ENCODE measurements at regions not wholly inside any gene's neighbourhood (a gene's known extent, or its start where the extent isn't known, plus 50 kb on each side); places are given as distances from the start of the nearest gene placed in this dataset.

DNA sequence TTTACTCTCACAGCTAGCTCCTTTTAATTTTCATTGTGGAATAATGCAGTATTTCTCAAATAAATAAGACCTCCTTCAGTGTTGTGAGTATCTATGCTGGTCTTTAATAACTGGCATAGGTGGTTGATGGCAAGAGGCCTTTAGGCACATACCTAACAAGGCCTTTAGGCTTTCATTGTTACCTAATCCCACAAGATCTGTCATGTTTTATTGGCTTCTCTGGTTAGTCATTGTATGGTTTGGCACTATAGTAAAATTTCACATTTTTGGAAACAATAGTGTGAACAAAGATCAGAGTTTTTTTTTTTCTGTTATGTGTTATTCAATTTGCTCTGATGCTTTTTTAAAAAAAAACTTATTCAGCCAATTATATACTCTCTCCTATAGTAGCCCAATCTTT, 89.8 kb upstream of the NEUROD1 start:
- no peak for DNase-seq (ENCODE audit: low spot score)

DNA sequence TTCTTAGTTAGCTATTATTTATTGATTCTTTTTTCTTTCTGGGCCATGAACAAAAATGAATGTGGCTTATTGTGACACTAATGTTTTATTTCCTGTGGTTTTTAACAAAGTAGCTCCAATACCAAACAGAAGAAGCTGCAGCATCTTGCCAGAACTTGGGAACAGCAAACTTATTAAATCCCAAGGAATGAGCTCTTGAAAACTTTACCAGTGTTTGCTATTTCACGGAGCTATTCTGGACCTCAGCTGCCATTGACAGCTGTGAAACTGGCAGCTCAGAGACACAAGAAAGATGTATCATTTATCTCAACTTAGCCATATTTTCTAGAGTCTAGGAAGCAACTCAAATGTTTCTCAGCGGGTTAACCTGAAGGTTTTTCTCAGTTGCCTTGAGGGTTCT, 91.0 kb upstream of the NEUROD1 start:
- no peak for DNase-seq (ENCODE audit: low spot score)

DNA sequence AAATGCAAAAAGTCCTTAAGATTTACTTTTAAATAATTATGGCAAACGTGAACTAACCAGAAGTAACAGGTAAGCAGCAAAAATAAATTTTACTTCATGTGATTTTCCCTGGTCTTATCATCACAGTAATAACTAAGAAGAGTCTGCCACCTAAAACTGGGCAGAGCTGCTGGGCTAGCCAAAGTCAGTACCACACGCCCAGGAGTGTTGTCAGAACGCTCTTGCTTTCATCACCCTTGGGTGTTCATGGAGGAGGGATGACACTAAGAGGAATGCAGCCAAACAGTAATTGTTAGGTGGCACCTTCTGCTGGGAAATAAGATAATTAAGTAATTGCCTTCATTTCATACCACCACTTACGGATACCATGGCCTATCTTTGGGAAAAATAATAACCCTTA, 92.0 kb upstream of the NEUROD1 start:
- DNase-seq (ENCODE audit: low spot score), result no peak

DNA sequence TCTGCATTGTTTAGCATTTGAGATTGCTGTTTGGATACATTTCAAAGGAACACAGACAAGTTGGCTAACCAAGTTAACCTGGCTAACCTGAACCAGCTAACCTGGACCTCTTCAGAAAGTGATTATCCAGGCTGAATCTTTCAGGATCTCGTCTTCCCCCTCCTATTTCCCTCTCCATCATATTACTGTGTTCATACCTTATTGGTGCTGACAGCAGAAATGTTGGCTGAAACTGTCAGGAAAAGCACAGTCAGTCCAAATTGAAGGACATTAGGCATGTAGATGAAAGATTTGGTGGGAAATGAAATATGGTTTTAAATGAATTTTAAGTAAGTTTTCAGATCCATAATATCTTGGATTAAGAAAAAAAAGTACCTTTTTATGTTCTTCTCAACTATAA, 92.5 kb upstream of the NEUROD1 start:
- no peak for DNase-seq (ENCODE audit: low spot score)

DNA sequence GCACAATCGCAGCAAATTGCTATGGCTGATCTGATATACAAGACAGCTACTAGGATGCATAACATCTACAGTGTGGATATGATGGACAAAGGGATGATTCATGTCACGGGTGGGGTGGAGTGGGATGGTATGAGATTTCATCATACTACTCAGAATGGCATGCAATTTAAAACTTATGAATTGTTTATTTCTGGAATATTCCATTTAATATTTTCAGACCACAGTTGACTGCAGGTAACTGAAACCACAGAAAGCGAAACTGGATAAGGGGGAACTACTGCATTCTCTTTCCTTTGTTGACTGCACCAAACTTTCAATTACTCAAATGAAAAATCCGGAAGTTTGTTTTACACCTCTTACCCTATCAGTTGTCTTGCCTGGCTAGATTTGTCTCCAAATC, 94.4 kb upstream of the NEUROD1 start:
- no peak for DNase-seq (ENCODE audit: low spot score)

DNA sequence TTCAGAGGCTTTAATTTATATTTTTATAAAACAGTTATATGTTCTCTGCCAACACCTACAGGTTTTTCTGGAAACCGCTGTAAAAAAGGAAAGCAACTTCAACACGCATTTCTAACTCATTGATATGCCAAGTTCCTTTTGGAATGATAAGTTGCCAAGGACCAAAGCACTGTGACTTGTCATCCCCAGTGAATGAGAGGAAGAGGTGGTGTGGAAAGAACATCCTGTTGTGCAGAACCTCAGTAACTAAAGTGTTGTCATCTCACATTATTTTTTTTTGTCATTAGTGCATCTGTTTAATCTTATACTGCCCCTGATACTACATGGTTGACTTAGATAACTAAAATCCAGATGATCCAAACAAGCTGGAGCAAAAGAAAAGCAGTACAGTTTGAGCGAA, 96.0 kb upstream of the NEUROD1 start:
- DNase-seq (ENCODE audit: low spot score), result no peak

DNA sequence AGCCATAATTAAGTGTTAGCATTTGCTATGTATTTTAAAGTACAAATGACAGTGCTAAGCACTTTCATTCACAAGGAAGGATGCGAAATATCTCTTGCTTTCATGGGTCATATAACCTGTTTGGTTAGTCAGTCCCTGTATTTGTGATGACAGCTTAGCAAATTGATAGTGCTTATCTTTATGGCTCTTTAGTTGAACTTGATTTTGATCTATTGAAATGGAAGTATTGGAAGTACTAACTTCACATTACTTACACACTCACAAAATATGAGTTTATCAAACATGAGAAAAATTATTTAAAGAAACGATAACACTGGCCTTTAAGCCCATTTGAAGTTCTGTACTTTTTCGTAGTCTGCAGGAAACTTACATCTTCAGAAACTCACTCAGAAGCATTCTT, 97.4 kb upstream of the NEUROD1 start:
- DNase-seq (ENCODE audit: low spot score), result no peak

DNA sequence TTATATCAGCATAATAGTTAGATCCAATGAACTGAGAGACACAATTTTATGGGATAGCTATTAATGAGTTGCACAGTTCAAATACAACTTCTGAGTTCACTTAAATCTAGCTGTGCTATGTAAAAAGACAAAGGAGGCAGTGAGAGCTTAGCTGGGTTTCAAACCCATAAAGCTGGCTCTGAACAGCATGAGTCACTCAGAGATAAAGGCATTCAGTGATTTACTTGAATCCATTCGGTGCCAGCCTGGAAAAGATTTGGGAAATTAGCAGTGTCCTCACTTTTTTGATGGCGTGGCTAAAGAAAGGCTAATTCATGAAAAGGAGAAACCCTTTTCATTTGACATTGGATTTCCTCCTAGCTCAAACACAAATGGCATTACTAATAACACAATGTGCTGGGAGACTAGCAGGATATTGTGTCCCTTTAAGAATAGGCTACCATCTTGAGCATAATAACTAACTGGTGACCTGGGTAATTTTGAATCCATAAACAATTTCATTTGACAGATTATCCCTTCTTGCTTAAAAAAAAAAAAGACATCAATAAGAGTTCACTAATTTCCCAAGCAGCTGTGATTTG, 98.4 kb upstream of the NEUROD1 start:
- no peak for DNase-seq (ENCODE audit: low spot score)

DNA sequence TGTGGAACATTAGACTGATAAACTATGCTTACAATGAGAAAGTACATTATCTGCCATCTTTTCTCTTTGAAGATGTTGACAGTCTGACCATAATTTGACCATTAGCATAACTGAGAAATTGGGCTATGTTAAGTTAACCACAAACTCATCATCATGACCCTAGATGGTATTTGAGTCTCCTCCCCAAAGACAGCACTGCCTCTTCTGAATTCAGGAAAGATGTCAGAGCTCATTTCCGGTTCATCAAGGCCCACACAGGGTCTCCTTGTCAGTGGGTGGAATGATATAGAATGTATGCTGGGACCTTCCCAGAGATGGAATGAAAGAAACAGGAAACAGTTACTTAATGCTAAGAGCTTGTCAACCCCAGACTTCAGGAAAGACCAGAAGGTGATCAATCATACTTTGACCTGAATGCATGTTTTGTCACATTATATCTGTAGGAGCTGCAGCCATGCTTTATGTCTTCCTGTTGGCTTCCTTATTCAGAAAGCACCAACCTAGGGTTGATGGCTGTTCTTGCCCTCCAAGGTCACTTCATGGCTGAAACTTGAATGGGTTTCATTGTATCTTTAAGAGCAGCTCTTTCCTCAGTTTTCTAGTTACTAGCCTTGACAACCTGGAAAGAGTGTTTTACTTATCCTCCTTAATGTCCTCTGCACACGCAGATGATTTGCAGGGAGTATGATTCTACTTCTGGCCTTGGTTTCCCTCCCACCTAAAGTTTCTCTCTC, 99.1 kb upstream of the NEUROD1 start:
- DNase-seq (ENCODE audit: low spot score), result no peak

DNA sequence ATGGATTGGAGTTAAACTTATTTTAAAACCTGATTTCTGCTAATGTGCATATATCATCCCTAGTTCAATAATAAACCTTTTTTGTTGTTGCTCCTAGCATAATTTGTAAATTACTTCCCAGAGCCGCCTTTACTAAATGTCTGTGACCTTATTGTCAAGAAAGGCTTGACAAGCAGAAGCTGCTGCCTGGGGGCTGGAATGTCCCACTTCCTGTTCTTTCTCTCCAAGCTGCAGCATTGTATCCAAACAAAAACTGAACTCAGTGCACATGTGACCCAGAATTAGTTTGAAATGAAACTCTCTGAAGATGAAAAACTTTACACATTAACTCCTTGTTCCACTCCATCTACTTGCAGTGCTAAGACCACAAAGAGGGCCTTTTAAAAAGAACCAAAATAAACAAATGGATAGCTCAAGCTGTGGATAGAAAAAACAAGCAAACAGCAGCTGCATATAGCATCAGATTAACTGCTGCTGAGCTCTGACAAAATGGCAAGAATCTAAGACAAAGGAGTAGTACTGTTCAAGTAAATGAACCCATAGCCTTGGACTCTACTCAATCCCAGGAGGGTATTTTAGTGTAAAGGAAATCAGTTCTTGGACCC, 99.8 kb upstream of the NEUROD1 start:
- DNase-seq (ENCODE audit: low spot score), result no peak

DNA sequence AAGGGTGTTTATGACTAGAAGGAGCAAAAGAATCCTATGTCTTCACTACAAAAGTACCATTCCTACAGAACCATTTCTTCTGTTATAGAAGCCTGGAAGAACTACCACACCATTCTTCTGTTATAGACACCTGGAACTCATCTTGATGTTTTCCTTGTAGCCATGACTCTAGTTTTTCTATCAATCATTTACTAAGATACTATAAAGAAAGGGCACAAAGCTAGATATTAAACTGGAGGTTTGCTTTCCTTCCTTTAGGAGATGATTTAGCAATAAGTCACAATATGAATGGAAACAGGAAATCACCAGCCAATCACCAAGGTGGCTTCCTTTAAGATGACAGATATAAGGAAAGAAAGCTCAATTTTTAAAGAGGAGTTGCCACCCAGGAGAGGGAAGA, 100.3 kb upstream of the NEUROD1 start:
- no peak for DNase-seq (ENCODE audit: low spot score)

DNA sequence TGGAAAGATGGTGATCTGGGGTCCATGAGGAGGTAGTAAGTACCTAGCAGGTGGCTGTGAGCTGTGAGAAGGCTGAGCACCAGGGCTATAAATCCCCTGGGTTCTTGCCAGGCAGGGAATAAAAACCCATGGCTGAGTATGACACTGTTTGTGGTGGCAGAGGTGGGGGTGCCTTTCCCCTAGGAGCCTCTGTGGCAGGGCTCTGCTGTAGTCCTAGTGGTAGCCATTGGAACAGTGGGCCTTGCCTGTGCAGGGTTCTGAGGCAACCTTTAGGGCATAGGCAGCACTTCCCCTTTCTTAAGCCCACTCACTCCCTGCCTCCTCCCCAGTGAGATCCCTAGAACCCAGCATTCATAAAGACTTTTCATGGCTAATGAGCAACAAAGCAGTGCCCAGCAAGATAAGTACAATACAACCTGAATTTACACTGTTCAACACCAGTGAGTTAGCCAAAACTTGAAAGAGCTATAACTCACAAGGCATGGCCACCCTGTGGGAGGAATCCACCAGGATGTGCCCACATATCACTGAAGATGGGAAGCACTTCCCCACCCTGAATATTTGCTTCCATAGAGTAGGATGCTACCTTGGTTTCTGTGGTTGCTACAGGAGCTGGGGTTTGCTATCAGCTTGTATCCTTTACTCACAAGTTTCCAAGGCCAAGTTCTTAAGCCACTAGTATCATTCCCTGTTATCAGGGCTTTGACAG, 100.9 kb upstream of the NEUROD1 start:
- DNase-seq (ENCODE audit: low spot score), result peak; percentile 14

DNA sequence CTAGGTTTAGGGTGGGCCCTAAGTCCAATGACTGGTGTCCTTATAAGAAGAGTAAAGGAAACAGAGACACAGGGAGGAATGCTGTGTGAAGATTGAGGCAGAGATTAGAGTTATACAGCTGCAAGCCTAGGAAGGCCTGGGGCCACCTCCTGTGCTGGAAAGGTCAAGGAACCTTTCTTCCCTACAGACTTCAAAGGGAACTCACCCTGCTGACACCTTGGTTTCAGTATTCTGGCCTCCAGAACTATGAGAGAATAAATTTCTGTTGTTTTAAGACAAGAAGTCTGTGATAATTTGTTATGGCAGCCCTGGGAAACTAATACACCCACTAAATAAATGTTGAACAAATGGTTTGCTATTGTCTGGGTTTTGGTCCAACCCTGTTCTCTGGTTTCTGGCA, 102.3 kb upstream of the NEUROD1 start:
- no peak for DNase-seq (ENCODE audit: low spot score)

DNA sequence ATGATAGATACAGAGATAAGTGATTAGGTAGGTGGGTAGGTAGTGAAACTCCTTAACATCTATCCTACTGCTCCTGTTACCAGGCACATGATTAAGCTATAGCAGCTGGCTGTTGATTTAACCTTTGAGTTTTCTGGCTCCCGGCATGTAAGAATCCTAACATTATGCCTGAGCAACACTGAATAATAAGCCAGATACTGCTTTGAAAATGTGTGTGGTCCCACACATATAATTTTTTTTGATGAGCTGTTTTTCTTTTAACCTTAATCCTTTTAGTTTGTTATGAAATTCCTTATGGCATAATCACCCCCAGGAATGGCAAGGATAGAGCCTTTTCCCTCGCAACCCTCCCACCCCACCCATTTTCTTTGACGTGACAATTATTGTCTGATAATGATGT, 104.2 kb upstream of the NEUROD1 start:
- DNase-seq (ENCODE audit: low spot score), result no peak

DNA sequence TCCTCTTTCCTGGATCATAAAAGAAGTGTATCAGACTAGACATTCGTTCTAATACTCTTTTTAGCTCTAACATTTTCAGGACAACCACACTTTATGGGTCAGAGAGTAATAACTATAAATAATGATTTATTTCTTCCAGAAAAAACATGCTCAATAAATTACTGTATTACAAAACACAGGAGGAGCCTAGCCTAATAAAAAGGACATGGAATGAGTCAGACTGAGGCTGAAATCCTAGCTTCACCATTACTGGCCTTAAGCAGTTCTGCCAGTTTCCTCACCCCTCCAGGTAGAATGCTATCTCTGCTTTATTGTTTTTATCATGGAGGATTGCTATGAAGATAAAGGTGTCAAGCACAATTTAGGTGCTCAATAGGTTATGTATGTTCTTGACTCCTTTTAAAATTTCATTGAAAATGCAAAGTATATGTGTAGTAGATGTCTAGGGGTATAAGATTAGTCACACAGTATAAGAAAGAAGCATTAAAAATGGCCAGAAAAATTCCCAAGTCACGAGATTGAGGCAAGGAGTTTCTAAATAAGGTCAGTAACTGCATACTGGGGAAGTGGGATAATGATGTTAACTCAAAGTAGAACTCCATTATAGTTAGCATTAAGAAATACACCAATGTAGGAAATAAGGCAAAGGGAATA, 105.5 kb upstream of the NEUROD1 start:
- no peak for DNase-seq (ENCODE audit: low spot score)

DNA sequence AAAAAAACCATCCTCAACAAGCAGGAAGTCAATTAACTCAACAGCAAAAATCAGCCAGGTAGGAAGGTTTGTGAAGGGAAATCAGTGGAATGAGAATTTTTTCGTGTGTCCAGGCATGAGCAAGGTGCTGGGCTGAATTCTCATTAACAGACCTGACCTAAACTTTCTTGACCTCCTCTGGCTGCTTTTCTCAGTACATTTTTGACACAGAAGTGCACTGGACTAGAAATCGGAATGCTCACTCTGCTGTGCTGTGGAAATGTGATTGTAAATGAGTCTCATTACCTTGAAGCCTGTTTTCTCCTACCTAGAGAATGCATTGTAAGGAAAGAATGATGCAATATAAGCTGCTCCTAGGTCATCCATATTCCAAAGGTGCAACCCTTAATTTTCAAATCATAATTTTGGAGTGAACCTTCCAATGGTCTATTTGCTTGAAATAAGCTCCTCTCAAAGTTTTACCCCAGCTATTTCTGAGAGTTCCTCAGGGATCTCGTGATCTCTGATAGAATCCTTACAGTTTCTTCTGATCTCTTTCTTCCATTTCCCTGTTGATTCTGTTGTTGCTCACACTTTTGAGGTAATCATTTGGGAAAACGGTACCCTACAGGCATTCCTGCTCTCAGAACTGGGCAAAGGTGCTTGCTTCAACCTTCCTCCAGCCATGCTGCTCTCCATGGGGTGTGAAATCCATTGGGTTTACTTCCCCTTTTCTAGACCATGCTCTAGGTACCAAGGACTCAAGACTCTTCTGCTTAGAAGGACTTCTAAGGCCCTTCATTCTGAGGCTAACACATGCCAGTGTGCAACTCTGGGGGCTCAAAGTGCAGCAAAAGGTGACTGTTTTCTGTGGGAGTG, 104.9 kb upstream of the ITPRID2 start:
- DNase-seq (ENCODE audit: low spot score), result no peak

DNA sequence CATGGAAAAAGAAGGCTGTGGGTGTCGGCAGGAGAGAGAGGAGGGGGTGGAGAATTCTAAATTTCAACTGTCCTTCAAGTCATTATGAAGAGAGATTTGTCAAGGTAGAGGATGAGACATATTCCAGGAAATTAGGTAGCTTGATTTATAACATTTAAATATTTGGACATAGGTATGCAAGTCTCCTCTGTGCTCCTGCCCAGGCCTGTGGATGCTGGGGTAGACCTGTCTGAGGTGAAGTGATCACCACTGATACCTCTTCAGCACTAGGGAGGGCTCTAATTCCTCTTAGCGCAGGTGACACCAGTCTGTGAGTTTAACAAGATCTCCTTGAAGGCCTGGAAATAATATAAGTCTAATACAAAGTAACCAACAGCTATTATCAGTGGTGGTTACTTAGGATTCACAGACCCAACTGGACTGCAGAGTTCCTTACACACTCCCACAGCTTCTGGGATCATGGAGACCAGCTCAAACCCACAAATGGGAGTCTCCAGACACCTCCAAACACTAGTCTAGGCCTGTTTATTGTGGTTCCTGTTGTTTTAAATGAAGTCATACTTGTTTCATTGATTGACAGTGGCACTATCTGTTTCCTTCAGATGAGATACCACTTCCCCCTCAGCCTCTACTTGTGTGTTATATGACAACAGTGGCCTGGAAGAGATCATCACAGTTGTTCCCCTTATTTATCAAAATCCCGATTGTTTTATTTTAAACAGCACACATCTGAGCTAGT, 104.1 kb upstream of the ITPRID2 start:
- DNase-seq (ENCODE audit: low spot score), result no peak

DNA sequence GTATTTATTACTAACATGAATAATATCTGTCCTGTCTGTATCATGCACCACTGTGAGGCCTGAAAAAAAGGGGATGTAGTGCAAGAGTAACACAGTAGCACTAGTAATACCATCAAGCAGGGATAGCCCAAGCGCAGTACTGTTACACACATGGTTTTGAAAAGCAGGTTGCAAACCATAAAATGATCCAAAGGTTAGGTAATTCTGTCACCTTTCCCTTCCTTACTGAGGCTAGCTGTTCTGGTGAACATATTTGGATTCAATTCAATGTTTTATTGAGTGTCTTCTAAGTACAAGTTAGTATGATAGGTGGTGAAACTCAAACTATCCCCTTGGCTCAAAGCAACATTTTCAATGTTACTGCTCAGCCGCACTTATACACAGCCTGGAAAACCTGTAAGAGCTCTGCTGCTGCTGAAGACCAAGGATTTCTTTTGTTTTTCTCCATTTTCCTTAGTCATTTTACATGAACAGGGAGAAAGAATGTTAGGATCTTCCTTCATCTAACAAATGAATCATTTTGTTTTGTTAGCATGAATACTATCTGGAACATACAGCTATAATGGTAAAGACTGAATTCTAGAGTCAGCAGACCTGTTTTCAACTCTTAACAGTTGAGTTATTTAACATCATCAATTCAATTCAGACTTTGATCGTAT, 102.5 kb upstream of the ITPRID2 start:
- DNase-seq (ENCODE audit: low spot score), result no peak

DNA sequence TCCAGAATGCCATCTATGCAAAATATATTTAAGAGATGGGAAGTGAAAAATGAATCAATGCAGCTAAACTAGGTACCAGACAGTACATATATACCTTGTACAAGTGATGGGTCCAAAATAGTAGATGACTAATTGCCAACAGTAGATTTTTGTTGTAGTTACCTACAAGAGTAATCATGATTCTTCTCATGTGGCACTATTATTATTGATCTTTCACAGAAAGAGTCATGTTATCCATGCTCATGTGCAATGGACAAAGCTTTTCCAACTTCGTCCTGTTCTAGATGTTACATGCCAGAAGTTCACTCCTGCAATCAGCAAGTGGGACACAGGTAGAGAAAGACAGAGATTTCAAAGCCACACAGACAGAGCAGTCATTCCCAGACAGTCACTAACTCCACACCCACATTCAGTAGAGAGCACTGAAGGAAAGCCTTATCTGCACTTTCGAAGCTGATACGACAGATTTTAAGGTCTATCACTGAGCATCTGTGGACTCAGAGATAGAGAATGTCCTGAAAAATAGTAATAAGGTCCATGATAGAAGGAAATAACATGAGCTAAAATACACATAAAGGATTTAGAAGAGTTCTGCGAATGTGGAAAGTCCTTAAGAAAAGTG, 101.6 kb upstream of the ITPRID2 start:
- DNase-seq (ENCODE audit: low spot score), result no peak

Measured in D341Med (cell line).